C4-2B (cell line): ENCODE measurements at regions not wholly inside any gene's neighbourhood (a gene's known extent, or its start where the extent isn't known, plus 50 kb on each side); places are given as distances from the start of the nearest gene placed in this dataset.

ENCODE experiments used
- CTCF ChIP-seq: fragments of 450-650 bp; conservative IDR thresholded peaks from 2 replicates; pipeline ENCODE4 v1.5.1; 2017; ENCODE audit warnings: mild to moderate bottlenecking
- ZFX ChIP-seq: fragments of 450-650 bp; IDR thresholded peaks from 2 replicates; pipeline ENCODE4 v1.6.1; 2017

- TF ChIP-seq CTCF = no peak
- TF ChIP-seq ZFX = no peak
Observed at GRCh38 chr17:27389542-27390140, 66.6 kb upstream of the KSR1 start.
